Testis (tissue), 2 donors: ENCODE measurements at regions not wholly inside any gene's neighbourhood (a gene's known extent, or its start where the extent isn't known, plus 50 kb on each side); places are given as distances from the start of the nearest gene placed in this dataset.

Experiments used
- DNase-seq: peaks from one replicate; pipeline ENCODE4 v3.0.0-alpha.2; 2019
- H3K27ac ChIP-seq, 2 donors: fragments of 200-600 bp; sonication (generic); one replicate each; pipeline ENCODE4 v1.5.1; 2019
- H3K27me3 ChIP-seq: fragments of 200-600 bp; sonication (generic); one replicate; pipeline ENCODE4 v1.5.1; 2019
- H3K36me3 ChIP-seq: fragments of 200-600 bp; sonication (generic); one replicate; pipeline ENCODE4 v1.5.1; 2017; ENCODE audit warnings: low read depth; ENCODE audit errors: missing control alignments
- H3K4me1 ChIP-seq: fragments of 200-600 bp; sonication (generic); one replicate; pipeline ENCODE4 v1.5.1; 2019
- H3K4me3 ChIP-seq, 2 donors: fragments of 200-600 bp; sonication (generic); one replicate each; pipeline ENCODE4 v1.5.1; 2017 to 2019
- H3K9me3 ChIP-seq: fragments of 200-600 bp; sonication (generic); one replicate; pipeline ENCODE4 v1.5.1; 2017
- CTCF ChIP-seq, 3 experiments: fragments of 450-650 bp in 2 of 3; fragments of 200-600 bp in 1 of 3; sonication (generic) in 1 of 3; IDR thresholded peaks; one replicate each; pipeline ENCODE4 v1.5.1; 2016 to 2019; ENCODE audit warnings: antibody characterized with exemption in 3 of 3, mild to moderate bottlenecking in 2 of 3, moderate library complexity in 1 of 3
- POLR2A ChIP-seq: fragments of 450-650 bp; IDR thresholded peaks from one replicate; pipeline ENCODE4 v1.6.1; 2017; ENCODE audit warnings: antibody characterized with exemption, mild to moderate bottlenecking, moderate library complexity
- WGBS, 2 donors: methylation state at CpG; one replicate each; pipeline ENCODE4 v1.1.5; 2018; 5-methylcytosine and 5-hydroxymethylcytosine counted together
- intact Hi-C: fragments of 100-400 bp; cut with DNase I; formaldehyde crosslinking; loops from one replicate; pipeline ENCODE4 v1.15.1; 2023; ENCODE audit warnings: low total_unique reads

- no peak overlapping the region for H3K4me3 ChIP-seq
- H3K27ac ChIP-seq: no peak overlapping the region
- no peaks in the 10 kb centered on the region for H3K9me3 ChIP-seq
- H3K4me1 ChIP-seq: peaks cover 18% of the 10 kb centered on the region
- no peak for DNase-seq
- H3K27me3 ChIP-seq: no peaks in the 10 kb centered on the region
- H3K36me3 ChIP-seq: no peaks in the 10 kb centered on the region
- TF ChIP-seq CTCF (IDR thresholded peaks at IDR 0.05) (no peak), POLR2A (no peak)
- intact Hi-C loops: loop anchor here (10.0 kb wide), 1 partner anchor 45 kb away; no protein-coding TSS in a partner anchor
Observed at GRCh38 chr12:92550254-92550653, 152.5 kb upstream of the PLEKHG7 start.

- TF ChIP-seq CTCF (IDR thresholded peaks at IDR 0.05): no peak
- no peak for TF ChIP-seq POLR2A
- H3K36me3 ChIP-seq: no peaks in the 10 kb centered on the region
- no peak for DNase-seq
- no peaks in the 10 kb centered on the region for H3K9me3 ChIP-seq
- H3K4me3 ChIP-seq: no peak overlapping the region
- intact Hi-C loops: no loop called here
- peaks cover 12% of the 10 kb centered on the region for H3K4me1 ChIP-seq
- no peak overlapping the region for H3K27ac ChIP-seq
- no peaks in the 10 kb centered on the region for H3K27me3 ChIP-seq
Observed at GRCh38 chr12:92549516-92549915, 153.3 kb upstream of the PLEKHG7 start.

GRCh38 chr12:92547906-92548305 is 154.9 kb upstream of the PLEKHG7 start:
- TF ChIP-seq CTCF (IDR thresholded peaks at IDR 0.05) (no peak), POLR2A (no peak)
- H3K27me3 ChIP-seq: no peaks in the 10 kb centered on the region
- no peaks in the 10 kb centered on the region for H3K9me3 ChIP-seq
- 54 to 77% methylated on average over 2 of the region's 2 CpGs for WGBS, 2 donors
- no peak for DNase-seq
- no peaks in the 10 kb centered on the region for H3K36me3 ChIP-seq
- H3K4me1 ChIP-seq: peaks cover 9% of the 10 kb centered on the region
- H3K4me3 ChIP-seq: no peak overlapping the region
- intact Hi-C loops: no loop called here
- no peak overlapping the region for H3K27ac ChIP-seq

GRCh38 chr12:92547420-92547819 is 155.4 kb upstream of the PLEKHG7 start:
- TF ChIP-seq CTCF (IDR thresholded peaks at IDR 0.05) (no peak), POLR2A (no peak)
- Histone ChIP-seq H3K4me3 (no peak overlapping the region), H3K4me1 (peaks cover 6% of the 10 kb centered on the region), H3K27ac (no peak overlapping the region), H3K36me3 (no peaks in the 10 kb centered on the region), H3K27me3 (no peaks in the 10 kb centered on the region), H3K9me3 (no peaks in the 10 kb centered on the region)
- WGBS, 2 donors: 72 to 78% methylated on average over 3 of the region's 3 CpGs
- intact Hi-C loops: no loop called here
- no peak for DNase-seq

GRCh38 chr12:92546635-92547348 is 156.0 kb upstream of the PLEKHG7 start:
- 91 to 94% methylated on average over 2 of the region's 2 CpGs for WGBS, 2 donors

More at GRCh38 chr12:92546635-92547348, 156.0 kb upstream of the PLEKHG7 start:
- Histone ChIP-seq H3K27ac (no peak overlapping the region), H3K4me3 (no peak overlapping the region), H3K27me3 (no peaks in the 10 kb centered on the region), H3K9me3 (no peaks in the 10 kb centered on the region), H3K36me3 (no peaks in the 10 kb centered on the region), H3K4me1 (peaks cover 4% of the 10 kb centered on the region)
- TF ChIP-seq CTCF (IDR thresholded peaks at IDR 0.05) (no peak), POLR2A (no peak)
- intact Hi-C loops: no loop called here
- no peak for DNase-seq
